HEK293T (cell line): ENCODE measurements at regions not wholly inside any gene's neighbourhood (a gene's known extent, or its start where the extent isn't known, plus 50 kb on each side); places are given as distances from the start of the nearest gene placed in this dataset.

Experiments
- CTCF ChIA-PET: fragments of 350-600 bp; formaldehyde crosslinking; extraction: SDS; loops from one replicate; lab custom pipeline; 2021; ENCODE audit warnings: antibody characterized with exemption, inconsistent platforms; lab: Yijun Ruan, JAX
- POLR2A ChIA-PET: fragments of 350-600 bp; formaldehyde crosslinking; extraction: SDS; loops from one replicate; lab custom pipeline; 2020; ENCODE audit warnings: antibody characterized with exemption, inconsistent platforms; lab: Yijun Ruan, JAX
- DNase-seq: peaks from one replicate; pipeline ENCODE4 v3.0.0; 2012; ENCODE audit warnings: mixed read lengths; ENCODE audit errors: extremely low spot score
- ARNT ChIP-seq: fragments of 450-650 bp; IDR thresholded peaks from 2 replicates; pipeline ENCODE4 v1.6.1; 2017; ENCODE audit warnings: mild to moderate bottlenecking
- BHLHE40 ChIP-seq: fragments of 450-650 bp; IDR thresholded peaks from 2 replicates; pipeline ENCODE4 v1.6.1; 2016; ENCODE audit warnings: mild to moderate bottlenecking, moderate library complexity, borderline replicate concordance
- CTBP1 ChIP-seq: fragments of 450-650 bp; IDR thresholded peaks from 2 replicates; pipeline ENCODE4 v1.6.1; 2016; ENCODE audit warnings: borderline replicate concordance
- ELF4 ChIP-seq: fragments of 450-650 bp; IDR thresholded peaks from 2 replicates; pipeline ENCODE4 v1.6.1; 2017; ENCODE audit warnings: antibody characterized with exemption
- FOXA1 ChIP-seq: fragments of 450-650 bp; IDR thresholded peaks from 2 replicates; pipeline ENCODE4 v1.6.1; 2016; ENCODE audit warnings: mild to moderate bottlenecking
- FOXK2 ChIP-seq: fragments of 450-650 bp; IDR thresholded peaks from 2 replicates; pipeline ENCODE4 v1.6.1; 2016; ENCODE audit warnings: mild to moderate bottlenecking
- FOXM1 ChIP-seq: fragments of 450-650 bp; IDR thresholded peaks from 2 replicates; pipeline ENCODE4 v1.6.1; 2017; ENCODE audit warnings: mild to moderate bottlenecking, borderline replicate concordance
- HDGF ChIP-seq: fragments of 450-650 bp; IDR thresholded peaks from 2 replicates; pipeline ENCODE4 v1.6.1; 2017; ENCODE audit warnings: antibody characterized with exemption, borderline replicate concordance
- L3MBTL2 ChIP-seq: fragments of 450-650 bp; conservative IDR thresholded peaks from 2 replicates; pipeline ENCODE4 v1.6.1; 2016; ENCODE audit warnings: mild to moderate bottlenecking
- LEF1 ChIP-seq: fragments of 450-650 bp; IDR thresholded peaks from 2 replicates; pipeline ENCODE4 v1.6.1; 2017; ENCODE audit warnings: mild to moderate bottlenecking, borderline replicate concordance
- NFRKB ChIP-seq: fragments of 450-650 bp; IDR thresholded peaks from 2 replicates; pipeline ENCODE4 v1.6.1; 2016; ENCODE audit warnings: mild to moderate bottlenecking, moderate library complexity
- SP1 ChIP-seq: fragments of 450-650 bp; IDR thresholded peaks from 2 replicates; pipeline ENCODE4 v1.6.1; 2017
- SUZ12 ChIP-seq: fragments of 450-650 bp; IDR thresholded peaks from 2 replicates; pipeline ENCODE4 v1.6.1; 2016; ENCODE audit warnings: mild to moderate bottlenecking
- TARDBP ChIP-seq: fragments of 450-650 bp; IDR thresholded peaks from 2 replicates; pipeline ENCODE4 v1.6.1; 2016
- ZNF384 ChIP-seq: fragments of 450-650 bp; IDR thresholded peaks from 2 replicates; pipeline ENCODE4 v1.6.1; 2016
- TF ChIP-seq, protein P1 (sequence below): fragments of 450-650 bp; IDR thresholded peaks from 2 replicates; pipeline ENCODE4 v1.6.1; 2016

DNA sequence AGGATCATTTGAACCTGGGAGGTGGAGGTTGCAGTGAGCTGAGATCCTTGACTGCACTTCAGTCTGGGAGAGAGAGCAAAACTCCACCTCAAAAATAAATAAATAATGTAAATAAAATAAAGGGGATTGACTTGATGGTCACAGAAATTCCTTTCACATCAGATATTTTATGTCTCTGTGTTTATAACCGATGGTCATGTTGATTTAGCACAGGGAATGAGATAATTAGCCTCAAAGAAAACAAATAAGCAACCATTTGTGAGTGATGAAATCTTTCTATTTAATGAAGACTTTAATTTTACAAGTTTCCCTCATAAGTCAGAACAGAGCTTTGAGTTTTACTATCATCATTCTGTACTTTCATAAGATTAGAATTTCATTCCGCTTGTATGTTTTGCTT lies 64.8 kb upstream of the NUPR2 start:
- CTCF ChIA-PET, result no interaction called here
- no peak for DNase-seq
- POLR2A ChIA-PET, result no interaction called here
- no peak for TF ChIP-seq FOXM1
- no peak for TF ChIP-seq LEF1
- no peak for TF ChIP-seq FOXA1
- no peak for TF ChIP-seq CTBP1
- no peak for TF ChIP-seq ZNF384

DNA sequence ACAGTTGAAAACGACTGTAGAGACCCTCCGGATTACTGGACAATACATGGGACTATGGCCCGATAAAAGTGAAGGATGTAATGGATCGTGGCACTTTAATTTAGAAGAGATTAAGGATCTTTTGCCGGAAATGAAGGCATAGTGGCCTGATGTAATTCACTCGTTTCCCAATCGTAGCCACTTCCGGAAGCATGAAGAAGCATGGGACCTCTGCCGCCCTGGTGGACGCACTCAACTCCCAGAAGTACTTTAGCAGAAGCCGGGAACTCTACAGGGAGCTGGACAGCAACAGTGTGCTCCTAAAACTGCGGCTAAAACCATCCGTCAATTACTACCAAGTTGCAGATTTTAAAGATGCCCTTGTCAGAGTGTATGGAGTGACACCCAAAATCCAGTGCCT lies 59.6 kb upstream of the NUPR2 start:
- ChIA-PET CTCF (no interaction called here), POLR2A (no interaction called here)
- TF ChIP-seq SUZ12 (no peak), NFRKB (no peak), ZNF384 (no peak), ELF4 (no peak), LEF1 (no peak), SP1 (no peak), CTBP1 (no peak), ARNT (no peak), TARDBP (no peak), BHLHE40 (no peak), HDGF (no peak), FOXK2 (no peak)
- DNase-seq, result no peak

- no peak for DNase-seq
- TF ChIP-seq NFRKB, result no peak
- no peak for TF ChIP-seq FOXA1
- no peak for TF ChIP-seq ZNF384
- TF ChIP-seq, protein P1, sequence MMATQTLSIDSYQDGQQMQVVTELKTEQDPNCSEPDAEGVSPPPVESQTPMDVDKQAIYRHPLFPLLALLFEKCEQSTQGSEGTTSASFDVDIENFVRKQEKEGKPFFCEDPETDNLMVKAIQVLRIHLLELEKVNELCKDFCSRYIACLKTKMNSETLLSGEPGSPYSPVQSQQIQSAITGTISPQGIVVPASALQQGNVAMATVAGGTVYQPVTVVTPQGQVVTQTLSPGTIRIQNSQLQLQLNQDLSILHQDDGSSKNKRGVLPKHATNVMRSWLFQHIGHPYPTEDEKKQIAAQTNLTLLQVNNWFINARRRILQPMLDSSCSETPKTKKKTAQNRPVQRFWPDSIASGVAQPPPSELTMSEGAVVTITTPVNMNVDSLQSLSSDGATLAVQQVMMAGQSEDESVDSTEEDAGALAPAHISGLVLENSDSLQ, result no peak
- TF ChIP-seq FOXK2, result no peak
- TF ChIP-seq L3MBTL2, result no peak
- TF ChIP-seq HDGF, result no peak
- no peak for TF ChIP-seq FOXM1
- no peak for TF ChIP-seq SP1
- no peak for TF ChIP-seq TARDBP
- TF ChIP-seq ARNT, result no peak
- POLR2A ChIA-PET, result no interaction called here
Observed at GRCh38 chr7:56174875-56175760, 58.9 kb upstream of the NUPR2 start.

DNA sequence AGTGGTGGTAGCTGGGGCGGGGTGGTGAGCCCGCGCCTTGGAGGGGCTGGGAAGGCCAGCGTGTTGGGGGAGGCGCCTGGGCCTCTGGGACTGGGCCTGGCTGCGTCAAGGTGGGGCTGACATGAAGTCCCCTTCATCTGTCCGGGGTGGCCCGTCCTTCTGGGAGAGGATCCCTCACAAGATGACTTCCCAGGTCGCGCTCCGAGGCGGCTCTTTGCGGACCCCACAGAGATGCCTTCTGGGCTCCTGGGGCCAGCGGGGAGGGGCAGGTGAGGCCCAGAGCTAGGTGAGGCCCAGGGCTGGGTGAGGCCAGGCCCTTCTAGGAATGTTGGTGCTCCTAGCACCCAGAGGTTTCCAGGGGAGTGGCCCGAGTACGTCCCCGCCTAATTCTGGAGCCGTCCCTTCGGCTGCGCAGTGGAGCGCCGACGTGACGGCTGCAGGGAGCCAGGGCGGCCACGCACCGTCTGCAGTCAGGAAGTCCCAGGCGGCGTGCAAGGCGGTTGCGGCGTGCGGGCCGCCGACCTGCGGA lies 58.2 kb upstream of the NUPR2 start:
- TF ChIP-seq ZNF384, result no peak
- TF ChIP-seq, protein P1, result no peak
- TF ChIP-seq SP1, result no peak
- no peak for TF ChIP-seq FOXA1
- no peak for TF ChIP-seq SUZ12
- no peak for TF ChIP-seq HDGF
- no peak for TF ChIP-seq NFRKB
- TF ChIP-seq FOXM1, result no peak
- TF ChIP-seq BHLHE40, result no peak
- TF ChIP-seq ELF4, result no peak
- TF ChIP-seq LEF1, result no peak
- no peak for TF ChIP-seq ARNT
- TF ChIP-seq CTBP1, result no peak
- CTCF ChIA-PET, result no interaction called here
- DNase-seq, result no peak
- POLR2A ChIA-PET, result no interaction called here

More at GRCh38 chr7:56174875-56175760, 58.9 kb upstream of the NUPR2 start:
- CTCF ChIA-PET, result no interaction called here
